ENCODE measurements at regions not wholly inside any gene's neighbourhood (a gene's known extent, or its start where the extent isn't known, plus 50 kb on each side); places are given as distances from the start of the nearest gene placed in this dataset.

DNA sequence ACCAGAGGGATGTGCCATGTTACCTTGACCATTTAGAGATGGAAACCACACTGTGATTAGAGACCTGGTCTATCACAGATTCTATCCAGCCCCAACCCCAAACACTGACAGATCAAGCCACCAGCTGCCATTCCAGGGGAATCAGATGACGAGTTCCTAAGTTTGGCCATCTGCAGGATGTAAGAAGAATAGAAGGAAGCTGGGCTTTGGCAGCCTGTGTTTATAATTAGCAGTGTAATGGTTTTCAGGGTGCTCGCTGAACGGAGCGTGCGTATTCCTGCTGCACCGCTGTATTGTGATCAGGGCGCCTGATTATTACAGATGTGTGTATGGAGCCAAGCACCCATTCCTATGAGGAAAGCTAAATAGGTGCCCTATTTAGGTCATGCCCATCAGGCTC lies 138.1 kb downstream of the LRRC30 start:
- no peak for TF ChIP-seq SMAD3 (CRISPR knock-in tag; IDR thresholded peaks at IDR 0.05; ENCODE audit: borderline replicate concordance)
- TF ChIP-seq NFE2L1 (CRISPR knock-in tag; IDR thresholded peaks at IDR 0.05), result no peak
- TF ChIP-seq, protein P1, sequence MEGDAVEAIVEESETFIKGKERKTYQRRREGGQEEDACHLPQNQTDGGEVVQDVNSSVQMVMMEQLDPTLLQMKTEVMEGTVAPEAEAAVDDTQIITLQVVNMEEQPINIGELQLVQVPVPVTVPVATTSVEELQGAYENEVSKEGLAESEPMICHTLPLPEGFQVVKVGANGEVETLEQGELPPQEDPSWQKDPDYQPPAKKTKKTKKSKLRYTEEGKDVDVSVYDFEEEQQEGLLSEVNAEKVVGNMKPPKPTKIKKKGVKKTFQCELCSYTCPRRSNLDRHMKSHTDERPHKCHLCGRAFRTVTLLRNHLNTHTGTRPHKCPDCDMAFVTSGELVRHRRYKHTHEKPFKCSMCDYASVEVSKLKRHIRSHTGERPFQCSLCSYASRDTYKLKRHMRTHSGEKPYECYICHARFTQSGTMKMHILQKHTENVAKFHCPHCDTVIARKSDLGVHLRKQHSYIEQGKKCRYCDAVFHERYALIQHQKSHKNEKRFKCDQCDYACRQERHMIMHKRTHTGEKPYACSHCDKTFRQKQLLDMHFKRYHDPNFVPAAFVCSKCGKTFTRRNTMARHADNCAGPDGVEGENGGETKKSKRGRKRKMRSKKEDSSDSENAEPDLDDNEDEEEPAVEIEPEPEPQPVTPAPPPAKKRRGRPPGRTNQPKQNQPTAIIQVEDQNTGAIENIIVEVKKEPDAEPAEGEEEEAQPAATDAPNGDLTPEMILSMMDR (IDR thresholded peaks at IDR 0.05), result no peak
- TF ChIP-seq, protein P2, sequence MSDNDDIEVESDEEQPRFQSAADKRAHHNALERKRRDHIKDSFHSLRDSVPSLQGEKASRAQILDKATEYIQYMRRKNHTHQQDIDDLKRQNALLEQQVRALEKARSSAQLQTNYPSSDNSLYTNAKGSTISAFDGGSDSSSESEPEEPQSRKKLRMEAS (CRISPR knock-in tag; IDR thresholded peaks at IDR 0.05), result no peak
- TF ChIP-seq, protein P3, sequence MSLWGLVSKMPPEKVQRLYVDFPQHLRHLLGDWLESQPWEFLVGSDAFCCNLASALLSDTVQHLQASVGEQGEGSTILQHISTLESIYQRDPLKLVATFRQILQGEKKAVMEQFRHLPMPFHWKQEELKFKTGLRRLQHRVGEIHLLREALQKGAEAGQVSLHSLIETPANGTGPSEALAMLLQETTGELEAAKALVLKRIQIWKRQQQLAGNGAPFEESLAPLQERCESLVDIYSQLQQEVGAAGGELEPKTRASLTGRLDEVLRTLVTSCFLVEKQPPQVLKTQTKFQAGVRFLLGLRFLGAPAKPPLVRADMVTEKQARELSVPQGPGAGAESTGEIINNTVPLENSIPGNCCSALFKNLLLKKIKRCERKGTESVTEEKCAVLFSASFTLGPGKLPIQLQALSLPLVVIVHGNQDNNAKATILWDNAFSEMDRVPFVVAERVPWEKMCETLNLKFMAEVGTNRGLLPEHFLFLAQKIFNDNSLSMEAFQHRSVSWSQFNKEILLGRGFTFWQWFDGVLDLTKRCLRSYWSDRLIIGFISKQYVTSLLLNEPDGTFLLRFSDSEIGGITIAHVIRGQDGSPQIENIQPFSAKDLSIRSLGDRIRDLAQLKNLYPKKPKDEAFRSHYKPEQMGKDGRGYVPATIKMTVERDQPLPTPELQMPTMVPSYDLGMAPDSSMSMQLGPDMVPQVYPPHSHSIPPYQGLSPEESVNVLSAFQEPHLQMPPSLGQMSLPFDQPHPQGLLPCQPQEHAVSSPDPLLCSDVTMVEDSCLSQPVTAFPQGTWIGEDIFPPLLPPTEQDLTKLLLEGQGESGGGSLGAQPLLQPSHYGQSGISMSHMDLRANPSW (CRISPR knock-in tag; conservative IDR thresholded peaks at IDR 0.05; ENCODE audit: low read depth), result no peak
- no peak for TF ChIP-seq RELA (CRISPR knock-in tag; IDR thresholded peaks at IDR 0.05; ENCODE audit: borderline replicate concordance)
- TF ChIP-seq ZNF219 (CRISPR knock-in tag; IDR thresholded peaks at IDR 0.05; ENCODE audit: borderline replicate concordance), result no peak
- TF ChIP-seq, protein P4, sequence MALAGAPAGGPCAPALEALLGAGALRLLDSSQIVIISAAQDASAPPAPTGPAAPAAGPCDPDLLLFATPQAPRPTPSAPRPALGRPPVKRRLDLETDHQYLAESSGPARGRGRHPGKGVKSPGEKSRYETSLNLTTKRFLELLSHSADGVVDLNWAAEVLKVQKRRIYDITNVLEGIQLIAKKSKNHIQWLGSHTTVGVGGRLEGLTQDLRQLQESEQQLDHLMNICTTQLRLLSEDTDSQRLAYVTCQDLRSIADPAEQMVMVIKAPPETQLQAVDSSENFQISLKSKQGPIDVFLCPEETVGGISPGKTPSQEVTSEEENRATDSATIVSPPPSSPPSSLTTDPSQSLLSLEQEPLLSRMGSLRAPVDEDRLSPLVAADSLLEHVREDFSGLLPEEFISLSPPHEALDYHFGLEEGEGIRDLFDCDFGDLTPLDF (CRISPR knock-in tag; IDR thresholded peaks at IDR 0.05), result no peak
- TF ChIP-seq, protein P5, sequence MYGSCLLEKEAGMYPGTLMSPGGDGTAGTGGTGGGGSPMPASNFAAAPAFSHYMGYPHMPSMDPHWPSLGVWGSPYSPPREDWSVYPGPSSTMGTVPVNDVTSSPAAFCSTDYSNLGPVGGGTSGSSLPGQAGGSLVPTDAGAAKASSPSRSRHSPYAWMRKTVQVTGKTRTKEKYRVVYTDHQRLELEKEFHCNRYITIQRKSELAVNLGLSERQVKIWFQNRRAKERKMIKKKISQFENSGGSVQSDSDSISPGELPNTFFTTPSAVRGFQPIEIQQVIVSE (CRISPR knock-in tag; IDR thresholded peaks at IDR 0.05; ENCODE audit: borderline replicate concordance), result no peak
- TF ChIP-seq TCF7 (CRISPR knock-in tag; IDR thresholded peaks at IDR 0.05; ENCODE audit: low read depth), result no peak
- no peak for TF ChIP-seq MYBL2 (CRISPR knock-in tag; IDR thresholded peaks at IDR 0.05)
- TF ChIP-seq, protein P6, sequence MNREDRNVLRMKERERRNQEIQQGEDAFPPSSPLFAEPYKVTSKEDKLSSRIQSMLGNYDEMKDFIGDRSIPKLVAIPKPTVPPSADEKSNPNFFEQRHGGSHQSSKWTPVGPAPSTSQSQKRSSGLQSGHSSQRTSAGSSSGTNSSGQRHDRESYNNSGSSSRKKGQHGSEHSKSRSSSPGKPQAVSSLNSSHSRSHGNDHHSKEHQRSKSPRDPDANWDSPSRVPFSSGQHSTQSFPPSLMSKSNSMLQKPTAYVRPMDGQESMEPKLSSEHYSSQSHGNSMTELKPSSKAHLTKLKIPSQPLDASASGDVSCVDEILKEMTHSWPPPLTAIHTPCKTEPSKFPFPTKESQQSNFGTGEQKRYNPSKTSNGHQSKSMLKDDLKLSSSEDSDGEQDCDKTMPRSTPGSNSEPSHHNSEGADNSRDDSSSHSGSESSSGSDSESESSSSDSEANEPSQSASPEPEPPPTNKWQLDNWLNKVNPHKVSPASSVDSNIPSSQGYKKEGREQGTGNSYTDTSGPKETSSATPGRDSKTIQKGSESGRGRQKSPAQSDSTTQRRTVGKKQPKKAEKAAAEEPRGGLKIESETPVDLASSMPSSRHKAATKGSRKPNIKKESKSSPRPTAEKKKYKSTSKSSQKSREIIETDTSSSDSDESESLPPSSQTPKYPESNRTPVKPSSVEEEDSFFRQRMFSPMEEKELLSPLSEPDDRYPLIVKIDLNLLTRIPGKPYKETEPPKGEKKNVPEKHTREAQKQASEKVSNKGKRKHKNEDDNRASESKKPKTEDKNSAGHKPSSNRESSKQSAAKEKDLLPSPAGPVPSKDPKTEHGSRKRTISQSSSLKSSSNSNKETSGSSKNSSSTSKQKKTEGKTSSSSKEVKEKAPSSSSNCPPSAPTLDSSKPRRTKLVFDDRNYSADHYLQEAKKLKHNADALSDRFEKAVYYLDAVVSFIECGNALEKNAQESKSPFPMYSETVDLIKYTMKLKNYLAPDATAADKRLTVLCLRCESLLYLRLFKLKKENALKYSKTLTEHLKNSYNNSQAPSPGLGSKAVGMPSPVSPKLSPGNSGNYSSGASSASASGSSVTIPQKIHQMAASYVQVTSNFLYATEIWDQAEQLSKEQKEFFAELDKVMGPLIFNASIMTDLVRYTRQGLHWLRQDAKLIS (CRISPR knock-in tag; IDR thresholded peaks at IDR 0.05; ENCODE audit: borderline replicate concordance), result no peak
